GM18951 (cell line): ENCODE measurements at regions not wholly inside any gene's neighbourhood (a gene's known extent, or its start where the extent isn't known, plus 50 kb on each side); places are given as distances from the start of the nearest gene placed in this dataset.

Experiments
- POLR2A ChIP-seq: IDR thresholded peaks from 4 replicates; pipeline ENCODE4 v1.6.1; 2011; ENCODE audit warnings: mild to moderate bottlenecking; ENCODE audit not compliant: insufficient read length, insufficient read depth; ENCODE audit errors: extremely low read depth
- in situ Hi-C: fragments of 300-500 bp; cut with MboI; formaldehyde crosslinking; loops from one replicate; pipeline ENCODE4 v1.12.0; 2022; ENCODE audit warnings: low sequenced_read_pairs, mixed read lengths, inconsistent platforms; ENCODE audit not compliant: unreplicated experiment

- in situ Hi-C loops = no loop called here
- TF ChIP-seq POLR2A = no peak
Measured at GRCh38 chr15:57849317-57849716, 142.8 kb downstream of the POLR2M start.

DNA sequence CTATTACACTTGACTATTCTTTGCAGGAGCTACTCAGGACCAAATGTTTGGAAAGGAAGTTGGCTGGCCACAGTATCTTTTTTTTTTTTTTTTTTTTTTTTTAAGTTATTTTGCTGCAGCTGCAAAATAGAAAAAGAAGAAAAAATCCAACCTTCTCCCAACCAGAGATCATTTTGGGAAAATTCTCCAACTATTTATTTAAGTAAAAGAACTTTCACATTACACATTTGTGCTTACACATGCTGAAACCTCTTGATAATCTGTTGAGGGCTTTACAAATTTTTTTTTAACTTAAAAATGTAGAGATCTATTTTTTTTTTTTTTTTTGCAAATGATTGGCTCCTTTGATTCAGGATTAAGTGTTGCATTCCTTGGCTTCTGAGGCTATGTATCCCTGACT, 148.0 kb downstream of the POLR2M start:
- in situ Hi-C loops = loop anchor here (25.0 kb wide), 1 partner anchor 292 kb away; no protein-coding TSS in a partner anchor
- TF ChIP-seq POLR2A = no peak

- in situ Hi-C loops = loop anchor here (25.0 kb wide), 1 partner anchor 296 kb away; no protein-coding TSS in a partner anchor
Measured at GRCh38 chr15:57857871-57858270, 151.4 kb downstream of the POLR2M start.

DNA sequence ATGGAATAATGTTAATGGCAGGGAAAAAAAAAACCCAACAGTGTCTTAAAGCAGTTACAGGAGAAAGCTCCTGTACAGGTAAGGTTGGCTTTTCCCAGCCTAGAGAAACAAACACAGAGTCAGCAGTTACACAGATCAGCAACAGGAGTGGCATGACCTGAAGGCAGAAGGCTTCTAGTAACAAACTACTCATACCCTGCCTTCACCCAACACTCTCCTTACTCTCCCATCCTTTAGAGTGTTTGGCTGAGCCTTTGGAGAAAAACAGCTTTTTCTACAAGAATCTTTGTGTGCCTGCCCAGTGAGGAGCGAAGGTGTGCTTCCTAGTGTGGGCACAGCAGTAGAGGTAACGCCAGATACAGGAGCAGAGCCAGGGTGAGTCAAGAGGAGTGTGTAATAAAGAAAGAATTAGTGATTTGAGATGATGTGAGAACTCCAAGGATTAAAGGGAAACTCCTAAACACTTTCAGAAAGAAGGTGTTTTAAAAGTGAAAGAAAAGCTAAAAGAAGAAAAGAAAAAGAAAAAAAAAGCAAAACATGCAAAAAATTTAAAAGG, 152.7 kb downstream of the POLR2M start:
- in situ Hi-C loops = loop anchor here (25.0 kb wide), 1 partner anchor 297 kb away; no protein-coding TSS in a partner anchor
- no peak for TF ChIP-seq POLR2A

More at GRCh38 chr15:57857871-57858270, 151.4 kb downstream of the POLR2M start:
- TF ChIP-seq POLR2A = no peak

DNA sequence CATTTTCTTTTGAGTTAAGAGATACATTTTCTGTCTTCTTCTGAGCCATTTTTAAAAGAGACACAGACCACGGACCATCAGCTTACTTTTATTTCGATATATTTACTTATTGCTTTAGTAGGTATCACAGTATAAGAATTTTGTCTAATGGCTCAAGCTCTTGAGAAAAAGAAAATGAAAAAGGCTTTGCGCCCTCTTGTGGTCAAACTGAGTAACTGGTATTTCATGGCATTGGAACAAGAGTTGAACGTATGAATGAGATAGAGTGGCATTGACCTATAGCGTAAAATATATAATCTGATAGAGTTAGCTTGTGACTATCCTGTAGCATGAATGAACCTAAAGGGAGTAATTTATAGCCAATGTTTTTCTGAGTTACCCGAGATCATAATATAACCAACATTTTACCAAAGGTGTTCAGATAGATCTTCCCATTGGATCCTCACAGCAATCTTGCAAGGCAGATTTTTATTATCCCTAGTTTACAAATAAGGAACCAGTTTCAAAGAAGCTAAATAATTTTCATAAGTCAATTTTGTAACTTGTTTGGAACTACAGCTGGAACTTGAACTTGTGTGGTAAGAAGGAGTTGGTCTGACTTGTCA, 154.6 kb downstream of the POLR2M start:
- in situ Hi-C loops = loop anchor here (25.0 kb wide), 1 partner anchor 299 kb away; no protein-coding TSS in a partner anchor
- TF ChIP-seq POLR2A = no peak

DNA sequence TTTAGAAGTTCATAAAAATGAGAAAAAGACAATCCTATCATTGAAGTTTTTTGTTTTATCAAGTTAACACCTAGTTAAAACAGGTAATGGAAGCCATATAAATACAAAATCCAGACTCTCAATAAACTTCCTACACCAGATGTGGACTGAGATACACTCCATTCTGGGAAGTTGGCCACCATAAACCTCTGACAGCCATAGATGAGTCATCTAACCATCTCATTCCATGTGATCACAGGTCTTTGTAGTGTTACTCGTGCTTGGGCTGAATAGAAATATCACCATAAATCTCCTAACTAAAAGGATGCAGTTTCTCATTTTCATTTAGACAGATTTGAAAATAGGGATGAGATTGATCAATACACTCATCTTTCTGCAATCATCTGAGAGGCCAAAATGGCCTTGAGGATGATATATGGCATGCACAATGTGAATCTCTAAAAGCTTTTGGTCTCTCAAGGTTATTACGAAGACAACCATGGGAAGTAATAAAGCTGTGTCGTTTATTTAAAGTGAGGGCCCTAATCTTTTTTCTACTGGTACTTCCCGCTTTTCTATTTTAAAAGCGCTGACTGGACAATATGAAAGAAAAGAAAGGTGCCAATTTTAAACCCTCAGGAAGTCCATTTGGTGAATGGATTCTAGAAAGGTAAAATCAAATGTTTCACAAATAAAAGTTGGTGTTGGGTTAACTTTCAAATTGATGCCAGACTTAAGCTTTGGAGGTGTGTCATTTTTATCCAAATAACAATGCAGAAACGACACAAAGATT, 155.5 kb downstream of the POLR2M start:
- in situ Hi-C loops = loop anchor here (25.0 kb wide), 1 partner anchor 300 kb away; no protein-coding TSS in a partner anchor
- no peak for TF ChIP-seq POLR2A

- no peak for TF ChIP-seq POLR2A
- in situ Hi-C loops = loop anchor here (25.0 kb wide), 1 partner anchor 300 kb away; no protein-coding TSS in a partner anchor
Measured at GRCh38 chr15:57862761-57863160, 156.2 kb downstream of the POLR2M start.

DNA sequence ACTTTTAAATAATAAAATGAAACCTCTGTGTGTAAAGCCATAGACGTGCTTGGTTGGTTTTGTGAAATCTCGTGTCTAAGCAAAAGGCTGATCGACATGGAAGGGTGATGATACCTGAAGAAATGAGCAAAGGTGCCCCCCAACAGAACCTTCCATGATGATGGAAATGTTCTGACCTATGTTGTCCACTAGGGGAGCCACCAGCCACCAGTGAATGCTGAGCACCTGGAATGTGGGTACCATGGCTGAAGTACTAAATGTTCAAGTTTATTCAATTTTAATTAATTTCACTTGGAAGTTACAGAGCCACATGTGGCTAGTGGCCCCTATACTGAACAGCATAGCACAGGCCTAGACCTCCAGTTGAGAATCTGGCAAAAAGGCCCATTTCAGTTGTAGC, 158.8 kb downstream of the POLR2M start:
- in situ Hi-C loops = loop anchor here (25.0 kb wide), 1 partner anchor 303 kb away; no protein-coding TSS in a partner anchor
- TF ChIP-seq POLR2A = no peak

DNA sequence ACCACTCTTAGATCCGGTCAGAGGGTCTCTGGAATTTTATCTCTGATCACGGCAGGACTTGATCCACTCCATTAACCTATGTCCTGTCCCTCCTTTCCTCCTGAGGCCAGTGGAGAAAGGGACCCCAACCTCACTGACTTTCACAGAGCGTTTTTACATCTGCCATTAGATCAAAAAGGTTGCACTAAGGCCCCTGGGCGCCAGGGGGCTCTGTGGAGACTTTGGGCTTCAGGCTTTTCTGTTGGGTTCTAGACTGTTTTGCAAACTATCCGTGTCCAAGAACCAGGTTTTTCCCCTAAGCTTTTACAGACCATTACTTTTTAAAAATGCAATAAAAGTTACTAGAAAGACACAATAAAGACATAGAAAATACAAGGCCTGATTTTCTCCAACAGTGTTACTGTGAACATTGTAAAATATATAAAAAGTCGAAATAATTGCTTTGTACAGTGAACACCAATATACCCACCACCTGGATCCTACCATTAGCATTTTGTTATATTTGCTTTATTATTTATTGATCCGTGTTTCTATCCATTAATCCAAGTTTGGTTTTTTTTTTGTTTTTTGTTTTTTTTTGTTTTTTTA, 159.7 kb downstream of the POLR2M start:
- in situ Hi-C loops = loop anchor here (25.0 kb wide), 1 partner anchor 304 kb away; no protein-coding TSS in a partner anchor
- no peak for TF ChIP-seq POLR2A

DNA sequence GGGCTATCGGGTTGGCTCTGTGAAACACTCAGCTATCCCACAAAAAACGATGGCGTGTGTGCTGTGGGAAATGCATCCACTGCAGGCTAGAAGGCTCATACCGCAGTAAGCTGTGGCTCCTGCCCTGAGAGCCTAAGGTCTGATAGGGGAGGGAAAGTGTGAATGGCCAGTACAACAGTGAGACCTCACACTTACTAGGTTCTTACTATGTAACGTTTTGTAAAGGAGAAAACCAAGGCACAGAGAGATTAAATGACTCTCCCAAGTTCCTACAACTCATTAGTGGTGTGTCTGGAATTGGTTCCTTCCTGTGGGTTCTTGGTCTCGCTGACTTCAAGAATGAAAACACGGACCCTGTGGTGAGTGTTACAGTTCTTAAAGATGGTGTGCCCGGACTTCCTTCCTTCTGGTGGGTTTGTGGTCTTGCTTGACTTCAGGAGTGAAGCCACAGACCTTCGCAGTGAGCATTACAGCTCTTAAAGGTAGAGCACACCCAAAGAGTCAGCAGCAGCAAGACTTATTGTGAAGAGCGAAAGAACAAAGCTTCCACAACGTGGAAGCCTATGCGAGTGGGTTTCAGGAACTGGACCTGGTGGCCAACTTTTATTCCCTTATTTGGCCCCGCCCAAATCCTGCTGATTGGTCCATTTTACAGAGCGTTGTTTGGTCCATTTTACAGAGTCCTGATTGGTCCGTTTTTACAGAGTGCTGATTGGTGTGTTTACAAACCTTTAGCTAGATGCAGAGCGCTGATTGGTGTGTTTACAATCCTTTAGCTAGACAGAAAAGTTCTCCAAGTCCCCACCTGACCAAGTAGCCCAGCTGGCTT, 161.7 kb downstream of the POLR2M start:
- no peak for TF ChIP-seq POLR2A
- in situ Hi-C loops = loop anchor here (25.0 kb wide), 1 partner anchor 306 kb away; no protein-coding TSS in a partner anchor

DNA sequence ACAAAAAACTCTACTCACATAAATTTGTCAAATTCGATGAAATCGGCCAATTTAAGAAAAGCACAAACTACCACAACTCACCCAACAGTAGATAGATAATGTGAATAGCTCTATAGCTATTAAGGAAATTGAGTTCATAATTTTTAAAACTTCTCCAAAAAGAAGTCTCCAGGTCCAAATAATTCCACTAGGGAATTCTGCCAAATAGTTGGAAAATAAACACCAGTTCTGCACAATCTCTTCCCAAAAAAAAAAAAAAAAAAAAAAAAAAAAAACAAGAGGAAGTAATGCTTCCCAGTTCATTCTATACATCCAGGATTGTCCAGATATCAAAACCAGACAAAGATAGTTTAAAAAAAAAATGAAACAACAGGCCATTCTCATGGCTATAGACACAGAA, 164.2 kb downstream of the POLR2M start:
- no peak for TF ChIP-seq POLR2A
- in situ Hi-C loops = loop anchor here (25.0 kb wide), 1 partner anchor 308 kb away; no protein-coding TSS in a partner anchor
